ENCODE measurements at regions not wholly inside any gene's neighbourhood (a gene's known extent, or its start where the extent isn't known, plus 50 kb on each side); places are given as distances from the start of the nearest gene placed in this dataset.
A peak's percentile ranks its signal among the peaks of the same experiment; 100 is the strongest.

GRCh38 chr4:56156141-56156540 is 207.4 kb downstream of the CEP135 start:
- no peak for DNase-seq
- Histone ChIP-seq H3K4me3 (ENCODE audit: low read depth, low read length) (no peak overlapping the region), H3K27ac (no peak overlapping the region), H3K27me3 (replicated peaks) (no peaks in the 10 kb centered on the region), H3K36me3 (replicated peaks) (no peaks in the 10 kb centered on the region)
- no peak for TF ChIP-seq CTCF (IDR thresholded peaks at IDR 0.05; ENCODE audit: low read depth, low read length, missing control alignments)
- in situ Hi-C loops (cut with HindIII; ENCODE audit: low pct_ligation_motif_present, low sequenced_read_pairs), result no loop called here

GRCh38 chr4:56155432-56155831 is 206.7 kb downstream of the CEP135 start:
- no peak overlapping the region for H3K4me3 ChIP-seq (ENCODE audit: low read depth, low read length)
- no peak overlapping the region for H3K27ac ChIP-seq
- H3K36me3 ChIP-seq (replicated peaks), result no peaks in the 10 kb centered on the region
- no peak for DNase-seq
- in situ Hi-C loops (cut with HindIII; ENCODE audit: low pct_ligation_motif_present, low sequenced_read_pairs), result no loop called here
- no peaks in the 10 kb centered on the region for H3K27me3 ChIP-seq (replicated peaks)
- no peak for TF ChIP-seq CTCF (IDR thresholded peaks at IDR 0.05; ENCODE audit: low read depth, low read length, missing control alignments)

GRCh38 chr4:56149591-56149990 is 200.8 kb downstream of the CEP135 start:
- Histone ChIP-seq H3K27ac (no peak overlapping the region), H3K27me3 (replicated peaks) (no peaks in the 10 kb centered on the region), H3K36me3 (replicated peaks) (no peaks in the 10 kb centered on the region), H3K4me3 (ENCODE audit: low read depth, low read length) (no peak overlapping the region)
- no peak for TF ChIP-seq CTCF (IDR thresholded peaks at IDR 0.05; ENCODE audit: low read depth, low read length, missing control alignments)
- in situ Hi-C loops (cut with HindIII; ENCODE audit: low pct_ligation_motif_present, low sequenced_read_pairs), result no loop called here
- peak; percentile 48 for DNase-seq

GRCh38 chr4:56148428-56148827 is 199.7 kb downstream of the CEP135 start:
- Histone ChIP-seq H3K36me3 (replicated peaks) (no peaks in the 10 kb centered on the region), H3K27me3 (replicated peaks) (no peaks in the 10 kb centered on the region), H3K27ac (no peak overlapping the region), H3K4me3 (ENCODE audit: low read depth, low read length) (no peak overlapping the region)
- in situ Hi-C loops (cut with HindIII; ENCODE audit: low pct_ligation_motif_present, low sequenced_read_pairs), result no loop called here
- TF ChIP-seq CTCF (IDR thresholded peaks at IDR 0.05; ENCODE audit: low read depth, low read length, missing control alignments), result no peak
- no peak for DNase-seq

- in situ Hi-C loops (cut with HindIII; ENCODE audit: low pct_ligation_motif_present, low sequenced_read_pairs), result no loop called here
- H3K27ac ChIP-seq, result no peak overlapping the region
- H3K36me3 ChIP-seq (replicated peaks), result no peaks in the 10 kb centered on the region
- H3K4me3 ChIP-seq (ENCODE audit: low read depth, low read length), result no peak overlapping the region
- DNase-seq, result no peak
- no peaks in the 10 kb centered on the region for H3K27me3 ChIP-seq (replicated peaks)
- TF ChIP-seq CTCF (IDR thresholded peaks at IDR 0.05; ENCODE audit: low read depth, low read length, missing control alignments), result no peak
Observed at GRCh38 chr4:56147371-56147770, 198.6 kb downstream of the CEP135 start.

- no peak for DNase-seq
- no peak overlapping the region for H3K4me3 ChIP-seq (ENCODE audit: low read depth, low read length)
- in situ Hi-C loops (cut with HindIII; ENCODE audit: low pct_ligation_motif_present, low sequenced_read_pairs), result no loop called here
- no peaks in the 10 kb centered on the region for H3K27me3 ChIP-seq (replicated peaks)
- H3K27ac ChIP-seq, result no peak overlapping the region
- no peaks in the 10 kb centered on the region for H3K36me3 ChIP-seq (replicated peaks)
- no peak for TF ChIP-seq CTCF (IDR thresholded peaks at IDR 0.05; ENCODE audit: low read depth, low read length, missing control alignments)
Observed at GRCh38 chr4:56146956-56147355, 198.2 kb downstream of the CEP135 start.

All from brain microvascular endothelial cell (primary cell).